ENCODE measurements at regions not wholly inside any gene's neighbourhood (a gene's known extent, or its start where the extent isn't known, plus 50 kb on each side); places are given as distances from the start of the nearest gene placed in this dataset.

DNA sequence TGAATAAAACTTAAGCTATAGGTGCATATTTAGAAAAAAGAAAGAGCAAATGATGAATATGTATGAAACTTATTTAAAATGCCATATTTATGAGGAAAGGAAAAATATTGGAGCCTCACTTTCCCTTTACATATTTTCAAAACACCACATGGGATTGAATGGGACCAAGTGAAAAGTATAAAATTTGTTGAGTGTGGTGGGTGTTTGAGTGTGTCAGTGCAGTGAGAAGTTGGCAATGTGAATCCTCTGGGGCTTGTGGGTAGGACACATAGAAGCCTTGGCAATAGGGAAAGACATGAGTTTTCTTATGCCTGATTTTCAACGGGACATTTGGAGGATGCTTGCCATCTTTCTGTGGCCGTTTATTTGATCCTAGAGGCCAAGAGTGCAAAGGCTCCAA is 502.2 kb upstream of the CELF4 start:
- Histone ChIP-seq H3K27me3 (ENCODE audit: control insufficient read depth in 1 of 2, insufficient read depth in 2 of 2, low read length in 2 of 2) (no peaks in the 10 kb centered on the region), H3K4me3 (ENCODE audit: low read length in 2 of 2) (no peak overlapping the region), H3K27ac (ENCODE audit: low read length) (no peak overlapping the region), H3K9ac (ENCODE audit: low read length in 2 of 2) (no peak overlapping the region), H3K36me3 (ENCODE audit: control insufficient read depth in 2 of 2, insufficient read depth in 2 of 2, low read length in 2 of 2) (no peaks in the 10 kb centered on the region), H3K4me1 (ENCODE audit: control insufficient read depth, insufficient read depth, low read length) (no peaks in the 10 kb centered on the region), H3K9me3 (ENCODE audit: control insufficient read depth in 2 of 2, low read length in 2 of 2) (peaks cover 0 to 5% of the 10 kb centered on the region in 2 donors)

DNA sequence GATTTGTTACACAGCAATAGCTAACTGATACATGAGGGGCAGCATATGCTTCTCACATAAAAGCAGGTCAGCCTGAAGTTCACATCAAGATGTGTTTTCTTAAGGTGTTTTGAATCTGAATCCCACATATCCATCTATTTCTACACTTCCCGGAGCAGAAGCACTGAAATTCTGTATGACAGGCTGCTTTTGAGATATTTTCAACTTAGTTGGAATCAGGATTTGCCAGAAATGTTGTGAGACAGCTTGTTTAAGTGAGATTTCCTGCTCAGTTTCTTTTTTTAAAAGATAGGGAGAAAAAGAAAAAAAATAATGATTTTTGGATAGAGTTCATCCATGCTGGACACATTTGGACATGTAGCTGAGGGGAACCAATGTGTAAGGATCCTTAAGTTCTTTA is 501.5 kb upstream of the CELF4 start:
- Histone ChIP-seq H3K4me3 (ENCODE audit: low read length in 2 of 2) (no peak overlapping the region), H3K9me3 (ENCODE audit: control insufficient read depth in 2 of 2, low read length in 2 of 2) (peaks cover 0 to 5% of the 10 kb centered on the region in 2 donors), H3K4me1 (ENCODE audit: control insufficient read depth, insufficient read depth, low read length) (no peaks in the 10 kb centered on the region), H3K27me3 (ENCODE audit: control insufficient read depth in 1 of 2, insufficient read depth in 2 of 2, low read length in 2 of 2) (no peaks in the 10 kb centered on the region), H3K36me3 (ENCODE audit: control insufficient read depth in 2 of 2, insufficient read depth in 2 of 2, low read length in 2 of 2) (no peaks in the 10 kb centered on the region), H3K9ac (ENCODE audit: low read length in 2 of 2) (no peak overlapping the region), H3K27ac (ENCODE audit: low read length) (no peak overlapping the region)

DNA sequence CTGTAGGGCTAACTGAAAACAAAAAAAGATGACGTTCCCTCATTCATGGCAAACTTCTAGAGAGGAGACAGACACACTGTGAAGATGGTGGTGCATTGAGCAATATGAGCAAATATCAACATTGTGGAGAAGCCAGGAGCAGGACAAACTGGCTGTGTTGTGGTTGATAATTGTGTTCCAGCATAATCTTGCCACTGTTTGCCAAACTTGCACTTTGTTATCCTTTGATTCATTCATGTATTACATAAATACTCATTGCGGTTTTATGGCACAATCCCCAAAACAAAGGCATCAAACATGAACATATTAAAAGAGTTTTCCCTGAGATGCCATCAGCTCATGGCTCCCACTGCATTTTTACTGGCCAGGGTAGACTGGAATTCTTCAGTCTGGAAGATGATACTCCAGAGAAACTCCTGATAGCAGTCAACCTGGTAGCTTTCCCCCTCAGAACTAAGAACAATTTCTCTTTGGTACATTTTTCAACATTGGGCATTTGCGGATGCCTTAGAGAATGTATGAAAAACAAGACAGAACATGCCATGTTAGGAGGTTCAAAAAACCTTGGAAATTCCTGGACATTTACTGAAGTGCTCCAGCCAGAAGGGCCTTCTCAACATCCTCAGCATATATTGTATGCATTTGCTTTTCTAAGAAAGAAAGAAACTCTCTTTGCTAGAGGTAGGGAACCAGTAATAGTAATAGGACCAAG is 487.4 kb upstream of the CELF4 start:
- Histone ChIP-seq H3K4me1 (ENCODE audit: control insufficient read depth, insufficient read depth, low read length) (no peaks in the 10 kb centered on the region), H3K27me3 (ENCODE audit: control insufficient read depth in 1 of 2, insufficient read depth in 2 of 2, low read length in 2 of 2) (no peaks in the 10 kb centered on the region), H3K9me3 (ENCODE audit: control insufficient read depth in 2 of 2, low read length in 2 of 2) (peaks cover 0 to 5% of the 10 kb centered on the region in 2 donors), H3K4me3 (ENCODE audit: low read length in 2 of 2) (no peak overlapping the region), H3K9ac (ENCODE audit: low read length in 2 of 2) (no peak overlapping the region), H3K27ac (ENCODE audit: low read length) (no peak overlapping the region), H3K36me3 (ENCODE audit: control insufficient read depth in 2 of 2, insufficient read depth in 2 of 2, low read length in 2 of 2) (no peaks in the 10 kb centered on the region)

DNA sequence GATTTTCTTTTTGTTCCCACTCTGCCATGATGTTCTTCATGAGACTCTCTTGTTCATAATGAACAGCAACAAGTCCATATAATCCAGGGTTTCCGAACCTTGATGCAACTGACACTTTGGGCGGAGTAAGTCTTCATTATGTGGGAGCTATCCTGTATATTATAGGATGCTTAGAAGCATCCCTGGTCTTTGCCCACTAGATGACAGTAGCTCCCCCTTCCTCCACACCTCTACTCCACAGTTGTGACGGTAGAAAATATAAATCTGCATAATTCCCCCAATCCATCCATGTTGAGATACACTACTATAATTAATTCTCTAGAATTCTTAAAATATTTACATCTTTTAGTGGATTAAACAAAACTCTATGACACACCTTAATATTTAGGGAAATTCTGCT is 482.2 kb upstream of the CELF4 start:
- H3K9me3 ChIP-seq (ENCODE audit: control insufficient read depth in 2 of 2, low read length in 2 of 2) = peaks cover 0 to 5% of the 10 kb centered on the region in 2 donors
- H3K27ac ChIP-seq (ENCODE audit: low read length) = no peak overlapping the region
- H3K4me1 ChIP-seq (ENCODE audit: control insufficient read depth, insufficient read depth, low read length) = no peaks in the 10 kb centered on the region
- no peak overlapping the region for H3K9ac ChIP-seq (ENCODE audit: low read length in 2 of 2)
- no peak overlapping the region for H3K4me3 ChIP-seq (ENCODE audit: low read length in 2 of 2)
- no peaks in the 10 kb centered on the region for H3K27me3 ChIP-seq (ENCODE audit: control insufficient read depth in 1 of 2, insufficient read depth in 2 of 2, low read length in 2 of 2)
- H3K36me3 ChIP-seq (ENCODE audit: control insufficient read depth in 2 of 2, insufficient read depth in 2 of 2, low read length in 2 of 2) = no peaks in the 10 kb centered on the region

DNA sequence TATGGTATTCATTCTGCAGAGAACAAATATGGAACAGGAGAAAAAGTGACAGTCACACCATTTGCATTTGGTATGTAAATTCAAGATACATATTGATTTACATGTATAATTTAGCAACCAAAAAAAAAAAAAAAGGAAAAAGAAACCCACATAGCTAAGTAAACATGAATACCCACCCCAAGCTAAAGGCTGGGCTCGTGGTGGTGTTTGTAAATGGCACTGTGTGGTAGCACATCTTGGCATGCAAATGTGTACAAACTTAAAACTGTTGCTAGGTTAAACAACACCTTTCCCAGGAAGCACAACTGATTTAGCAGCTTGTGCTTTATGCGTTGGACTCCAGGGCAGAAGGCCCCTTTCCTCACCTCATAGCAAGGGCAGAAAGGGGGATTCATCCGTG is 481.1 kb upstream of the CELF4 start:
- Histone ChIP-seq H3K9me3 (ENCODE audit: control insufficient read depth in 2 of 2, low read length in 2 of 2) (peaks cover 0 to 4% of the 10 kb centered on the region in 2 donors), H3K9ac (ENCODE audit: low read length in 2 of 2) (no peak overlapping the region), H3K36me3 (ENCODE audit: control insufficient read depth in 2 of 2, insufficient read depth in 2 of 2, low read length in 2 of 2) (no peaks in the 10 kb centered on the region), H3K27ac (ENCODE audit: low read length) (no peak overlapping the region), H3K4me3 (ENCODE audit: low read length in 2 of 2) (no peak overlapping the region), H3K27me3 (ENCODE audit: control insufficient read depth in 1 of 2, insufficient read depth in 2 of 2, low read length in 2 of 2) (no peaks in the 10 kb centered on the region), H3K4me1 (ENCODE audit: control insufficient read depth, insufficient read depth, low read length) (no peaks in the 10 kb centered on the region)

DNA sequence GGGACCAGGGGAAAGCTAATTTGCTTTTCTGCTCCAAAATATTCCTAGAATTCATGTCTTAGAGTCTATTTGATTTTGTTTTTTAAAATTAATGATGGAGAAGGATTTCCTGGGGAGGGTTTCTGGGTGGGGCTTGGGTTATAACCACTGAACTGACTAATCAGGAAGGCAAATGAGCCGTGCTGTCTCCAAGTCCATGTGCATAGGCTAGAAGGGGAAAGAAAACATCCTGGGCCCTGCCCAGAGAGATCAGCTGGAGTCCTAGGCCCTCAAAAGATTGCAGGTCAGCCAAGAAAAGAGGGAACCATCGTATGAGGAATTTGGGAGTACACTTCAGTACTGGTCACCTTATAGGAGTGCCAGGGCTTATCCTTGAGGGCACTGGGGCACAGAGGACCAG is 480.2 kb upstream of the CELF4 start:
- Histone ChIP-seq H3K36me3 (ENCODE audit: control insufficient read depth in 2 of 2, insufficient read depth in 2 of 2, low read length in 2 of 2) (no peaks in the 10 kb centered on the region), H3K9me3 (ENCODE audit: control insufficient read depth in 2 of 2, low read length in 2 of 2) (no peaks in the 10 kb centered on the region), H3K27ac (ENCODE audit: low read length) (no peak overlapping the region), H3K4me1 (ENCODE audit: control insufficient read depth, insufficient read depth, low read length) (no peaks in the 10 kb centered on the region), H3K27me3 (ENCODE audit: control insufficient read depth in 1 of 2, insufficient read depth in 2 of 2, low read length in 2 of 2) (no peaks in the 10 kb centered on the region), H3K4me3 (ENCODE audit: low read length in 2 of 2) (no peak overlapping the region), H3K9ac (ENCODE audit: low read length in 2 of 2) (no peak overlapping the region)

DNA sequence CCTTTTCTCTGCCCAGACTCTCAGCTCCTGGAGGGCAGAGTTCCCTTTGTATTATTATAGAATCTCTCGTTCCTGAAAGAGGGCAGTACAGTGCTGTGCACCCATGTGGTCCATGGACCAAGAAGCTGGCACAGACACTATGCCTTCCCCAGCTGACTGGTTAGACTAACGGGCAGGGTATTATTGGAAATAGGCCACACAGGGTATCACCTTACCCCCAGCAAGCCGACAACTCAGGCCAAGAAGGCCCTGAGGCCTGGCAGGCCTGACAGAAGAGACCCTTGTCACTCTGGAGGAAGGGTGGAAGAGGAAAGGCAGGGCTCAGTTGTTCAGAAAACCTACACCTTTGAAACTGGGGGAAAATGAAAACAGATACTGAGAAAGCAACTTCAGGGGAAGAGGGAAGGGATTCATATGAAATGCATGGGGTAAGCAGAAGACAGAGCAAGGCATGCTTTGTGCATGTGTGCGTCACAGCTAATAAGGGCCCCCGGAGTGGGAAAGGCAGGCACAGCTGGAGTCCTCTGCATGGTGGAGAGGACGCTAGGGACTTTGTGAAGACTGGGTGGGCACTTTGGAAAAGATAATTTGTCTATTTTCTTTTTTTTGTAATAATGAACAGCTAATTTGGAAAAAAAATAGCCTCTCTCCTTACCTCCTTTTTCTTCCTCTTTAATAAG is 476.8 kb upstream of the CELF4 start:
- no peak overlapping the region for H3K27ac ChIP-seq (ENCODE audit: low read length)
- no peaks in the 10 kb centered on the region for H3K9me3 ChIP-seq (ENCODE audit: control insufficient read depth in 2 of 2, low read length in 2 of 2)
- no peak overlapping the region for H3K9ac ChIP-seq (ENCODE audit: low read length in 2 of 2)
- no peaks in the 10 kb centered on the region for H3K27me3 ChIP-seq (ENCODE audit: control insufficient read depth in 1 of 2, insufficient read depth in 2 of 2, low read length in 2 of 2)
- H3K36me3 ChIP-seq (ENCODE audit: control insufficient read depth in 2 of 2, insufficient read depth in 2 of 2, low read length in 2 of 2) = no peaks in the 10 kb centered on the region
- H3K4me3 ChIP-seq (ENCODE audit: low read length in 2 of 2) = no peak overlapping the region
- no peaks in the 10 kb centered on the region for H3K4me1 ChIP-seq (ENCODE audit: control insufficient read depth, insufficient read depth, low read length)

DNA sequence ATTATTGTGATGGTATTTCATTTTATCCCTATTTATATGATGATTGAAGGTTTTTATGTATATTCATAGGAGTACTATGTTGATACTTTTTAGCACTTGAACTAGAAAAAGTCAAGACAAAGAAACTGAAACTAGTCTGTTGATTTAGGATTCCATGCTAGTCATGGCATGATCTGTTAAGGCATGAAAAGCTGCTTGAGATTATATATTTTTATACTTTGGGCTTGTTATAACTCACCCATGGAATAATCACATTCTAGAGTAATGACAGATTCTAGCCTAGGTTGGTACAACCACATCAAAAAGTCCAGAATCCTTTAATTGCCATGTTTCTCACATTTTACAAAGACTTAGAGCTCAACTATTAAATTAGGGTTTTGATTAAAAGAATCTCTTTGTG is 472.6 kb upstream of the CELF4 start:
- Histone ChIP-seq H3K9me3 (ENCODE audit: control insufficient read depth in 2 of 2, low read length in 2 of 2) (no peaks in the 10 kb centered on the region), H3K27ac (ENCODE audit: low read length) (no peak overlapping the region), H3K36me3 (ENCODE audit: control insufficient read depth in 2 of 2, insufficient read depth in 2 of 2, low read length in 2 of 2) (no peaks in the 10 kb centered on the region), H3K9ac (ENCODE audit: low read length in 2 of 2) (no peak overlapping the region), H3K4me3 (ENCODE audit: low read length in 2 of 2) (no peak overlapping the region), H3K27me3 (ENCODE audit: control insufficient read depth in 1 of 2, insufficient read depth in 2 of 2, low read length in 2 of 2) (no peaks in the 10 kb centered on the region), H3K4me1 (ENCODE audit: control insufficient read depth, insufficient read depth, low read length) (no peaks in the 10 kb centered on the region)

DNA sequence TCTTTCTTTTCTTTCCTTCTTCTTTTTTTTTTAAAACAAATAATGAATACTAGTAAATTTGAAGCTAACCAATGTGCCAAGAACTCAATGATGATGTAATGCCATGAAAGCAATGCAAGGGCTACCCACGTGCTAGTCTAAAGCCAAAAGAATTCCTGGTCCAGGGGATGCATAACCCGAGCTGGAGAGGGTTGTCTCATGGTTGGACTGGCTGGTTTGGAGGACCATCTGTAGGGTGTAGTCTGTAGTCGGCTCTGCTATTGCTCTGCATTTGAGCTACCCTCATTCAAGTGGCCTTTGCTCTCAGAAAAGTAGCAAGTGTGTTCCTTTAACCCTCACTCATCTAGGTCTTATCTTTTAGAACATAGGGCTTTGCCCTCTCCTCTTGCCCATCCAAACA is 469.6 kb upstream of the CELF4 start:
- no peak overlapping the region for H3K27ac ChIP-seq (ENCODE audit: low read length)
- H3K4me1 ChIP-seq (ENCODE audit: control insufficient read depth, insufficient read depth, low read length) = no peaks in the 10 kb centered on the region
- H3K9me3 ChIP-seq (ENCODE audit: control insufficient read depth in 2 of 2, low read length in 2 of 2) = no peaks in the 10 kb centered on the region
- H3K4me3 ChIP-seq (ENCODE audit: low read length in 2 of 2) = no peak overlapping the region
- no peaks in the 10 kb centered on the region for H3K27me3 ChIP-seq (ENCODE audit: control insufficient read depth in 1 of 2, insufficient read depth in 2 of 2, low read length in 2 of 2)
- H3K36me3 ChIP-seq (ENCODE audit: control insufficient read depth in 2 of 2, insufficient read depth in 2 of 2, low read length in 2 of 2) = no peaks in the 10 kb centered on the region
- H3K9ac ChIP-seq (ENCODE audit: low read length in 2 of 2) = no peak overlapping the region

DNA sequence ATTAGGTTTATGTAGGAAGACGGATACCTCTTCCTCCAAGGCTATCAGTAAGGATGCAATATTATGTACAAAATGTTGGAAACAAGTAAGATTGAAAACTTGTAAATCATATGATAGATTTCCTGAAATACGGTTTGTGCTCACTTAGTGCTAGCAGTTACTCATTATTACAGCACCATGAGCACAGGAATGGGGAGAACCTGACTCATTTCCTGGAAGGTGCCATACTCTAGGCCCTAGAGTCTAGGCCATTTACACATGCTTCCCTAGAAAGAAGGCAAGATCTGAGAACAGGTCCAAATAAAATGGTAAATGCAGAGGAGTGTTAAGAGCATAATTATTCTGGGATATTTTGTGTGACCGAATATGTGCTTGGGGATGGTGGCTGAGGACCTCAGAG is 467.7 kb upstream of the CELF4 start:
- Histone ChIP-seq H3K4me1 (ENCODE audit: control insufficient read depth, insufficient read depth, low read length) (no peaks in the 10 kb centered on the region), H3K36me3 (ENCODE audit: control insufficient read depth in 2 of 2, insufficient read depth in 2 of 2, low read length in 2 of 2) (no peaks in the 10 kb centered on the region), H3K9ac (ENCODE audit: low read length in 2 of 2) (no peak overlapping the region), H3K4me3 (ENCODE audit: low read length in 2 of 2) (no peak overlapping the region), H3K9me3 (ENCODE audit: control insufficient read depth in 2 of 2, low read length in 2 of 2) (no peaks in the 10 kb centered on the region), H3K27ac (ENCODE audit: low read length) (no peak overlapping the region), H3K27me3 (ENCODE audit: control insufficient read depth in 1 of 2, insufficient read depth in 2 of 2, low read length in 2 of 2) (no peaks in the 10 kb centered on the region)

DNA sequence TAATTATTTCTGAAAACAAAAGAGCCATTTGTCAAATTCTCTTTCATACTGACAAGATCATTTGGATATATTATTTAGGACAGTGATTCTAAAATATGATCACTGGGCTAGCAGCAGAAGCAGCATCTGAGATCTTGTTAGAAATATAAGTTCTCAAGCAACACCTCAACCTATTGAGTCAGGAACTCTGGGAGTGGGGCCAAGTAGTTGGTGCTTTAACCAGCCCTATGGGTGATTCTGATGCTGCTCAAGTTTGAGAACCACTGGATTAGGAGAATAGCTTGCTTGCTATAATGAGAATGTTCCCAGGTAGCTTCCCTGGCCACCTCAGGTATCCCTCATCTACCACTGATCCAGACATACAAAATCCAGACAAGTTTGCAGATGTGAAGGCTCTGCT is 466.9 kb upstream of the CELF4 start:
- Histone ChIP-seq H3K4me1 (ENCODE audit: control insufficient read depth, insufficient read depth, low read length) (no peaks in the 10 kb centered on the region), H3K27me3 (ENCODE audit: control insufficient read depth in 1 of 2, insufficient read depth in 2 of 2, low read length in 2 of 2) (no peaks in the 10 kb centered on the region), H3K9me3 (ENCODE audit: control insufficient read depth in 2 of 2, low read length in 2 of 2) (no peaks in the 10 kb centered on the region), H3K9ac (ENCODE audit: low read length in 2 of 2) (no peak overlapping the region), H3K27ac (ENCODE audit: low read length) (no peak overlapping the region), H3K4me3 (ENCODE audit: low read length in 2 of 2) (no peak overlapping the region), H3K36me3 (ENCODE audit: control insufficient read depth in 2 of 2, insufficient read depth in 2 of 2, low read length in 2 of 2) (no peaks in the 10 kb centered on the region)

Measured in stomach smooth muscle (tissue), 2 donors.